HL-60 (cell line): ENCODE measurements at regions not wholly inside any gene's neighbourhood (a gene's known extent, or its start where the extent isn't known, plus 50 kb on each side); places are given as distances from the start of the nearest gene placed in this dataset.

Source experiments
- POLR2AphosphoS5 ChIP-seq: IDR thresholded peaks from 2 replicates; pipeline ENCODE4 v1.6.1; 2012; ENCODE audit warnings: low read depth
- TF ChIP-seq, protein P1 (sequence below): IDR thresholded peaks from one replicate; pipeline ENCODE4 v1.5.1; 2011; ENCODE audit warnings: low read length, control low read depth, inconsistent platforms; ENCODE audit not compliant: insufficient read depth

DNA sequence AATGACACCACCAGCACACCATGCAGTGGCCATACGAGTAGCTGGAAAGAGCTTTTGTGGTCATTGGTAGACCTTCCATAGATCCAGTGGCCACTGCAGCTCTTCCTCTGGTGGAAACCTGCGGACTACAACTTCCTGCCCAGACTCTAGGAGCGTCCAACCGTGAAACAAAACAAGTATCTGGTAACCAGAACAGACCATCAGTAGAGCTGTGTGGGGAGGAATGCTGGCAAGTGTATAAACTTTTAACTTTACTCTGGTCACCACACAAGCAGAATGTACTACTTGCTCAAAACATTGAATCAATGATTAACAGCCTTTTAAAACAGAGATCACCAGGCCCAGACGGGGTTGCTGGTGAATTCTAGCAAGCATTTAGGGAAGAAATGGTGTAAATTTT, 154.7 kb upstream of the DGKB start:
- TF ChIP-seq, protein P1, sequence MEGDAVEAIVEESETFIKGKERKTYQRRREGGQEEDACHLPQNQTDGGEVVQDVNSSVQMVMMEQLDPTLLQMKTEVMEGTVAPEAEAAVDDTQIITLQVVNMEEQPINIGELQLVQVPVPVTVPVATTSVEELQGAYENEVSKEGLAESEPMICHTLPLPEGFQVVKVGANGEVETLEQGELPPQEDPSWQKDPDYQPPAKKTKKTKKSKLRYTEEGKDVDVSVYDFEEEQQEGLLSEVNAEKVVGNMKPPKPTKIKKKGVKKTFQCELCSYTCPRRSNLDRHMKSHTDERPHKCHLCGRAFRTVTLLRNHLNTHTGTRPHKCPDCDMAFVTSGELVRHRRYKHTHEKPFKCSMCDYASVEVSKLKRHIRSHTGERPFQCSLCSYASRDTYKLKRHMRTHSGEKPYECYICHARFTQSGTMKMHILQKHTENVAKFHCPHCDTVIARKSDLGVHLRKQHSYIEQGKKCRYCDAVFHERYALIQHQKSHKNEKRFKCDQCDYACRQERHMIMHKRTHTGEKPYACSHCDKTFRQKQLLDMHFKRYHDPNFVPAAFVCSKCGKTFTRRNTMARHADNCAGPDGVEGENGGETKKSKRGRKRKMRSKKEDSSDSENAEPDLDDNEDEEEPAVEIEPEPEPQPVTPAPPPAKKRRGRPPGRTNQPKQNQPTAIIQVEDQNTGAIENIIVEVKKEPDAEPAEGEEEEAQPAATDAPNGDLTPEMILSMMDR, result no peak
- TF ChIP-seq POLR2AphosphoS5, result no peak
